GM12873 (cell line): ENCODE measurements at regions not wholly inside any gene's neighbourhood (a gene's known extent, or its start where the extent isn't known, plus 50 kb on each side); places are given as distances from the start of the nearest gene placed in this dataset.

Experiments used
- TF ChIP-seq, protein P1 (sequence below): IDR thresholded peaks from 2 replicates; pipeline ENCODE4 v1.5.1; 2012; ENCODE audit warnings: low read depth, mild to moderate bottlenecking, moderate library complexity, low read length, control low read depth; ENCODE audit not compliant: insufficient read depth; ENCODE audit errors: missing control alignments

GRCh38 chr3:69671082-69671952, 67.9 kb upstream of the MITF start:
- TF ChIP-seq, protein P1, sequence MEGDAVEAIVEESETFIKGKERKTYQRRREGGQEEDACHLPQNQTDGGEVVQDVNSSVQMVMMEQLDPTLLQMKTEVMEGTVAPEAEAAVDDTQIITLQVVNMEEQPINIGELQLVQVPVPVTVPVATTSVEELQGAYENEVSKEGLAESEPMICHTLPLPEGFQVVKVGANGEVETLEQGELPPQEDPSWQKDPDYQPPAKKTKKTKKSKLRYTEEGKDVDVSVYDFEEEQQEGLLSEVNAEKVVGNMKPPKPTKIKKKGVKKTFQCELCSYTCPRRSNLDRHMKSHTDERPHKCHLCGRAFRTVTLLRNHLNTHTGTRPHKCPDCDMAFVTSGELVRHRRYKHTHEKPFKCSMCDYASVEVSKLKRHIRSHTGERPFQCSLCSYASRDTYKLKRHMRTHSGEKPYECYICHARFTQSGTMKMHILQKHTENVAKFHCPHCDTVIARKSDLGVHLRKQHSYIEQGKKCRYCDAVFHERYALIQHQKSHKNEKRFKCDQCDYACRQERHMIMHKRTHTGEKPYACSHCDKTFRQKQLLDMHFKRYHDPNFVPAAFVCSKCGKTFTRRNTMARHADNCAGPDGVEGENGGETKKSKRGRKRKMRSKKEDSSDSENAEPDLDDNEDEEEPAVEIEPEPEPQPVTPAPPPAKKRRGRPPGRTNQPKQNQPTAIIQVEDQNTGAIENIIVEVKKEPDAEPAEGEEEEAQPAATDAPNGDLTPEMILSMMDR, result peak; percentile 57

- TF ChIP-seq, protein P1, result no peak
These were observed 70.2 kb upstream of the MITF start for GRCh38 chr3:69669070-69669469.

DNA sequence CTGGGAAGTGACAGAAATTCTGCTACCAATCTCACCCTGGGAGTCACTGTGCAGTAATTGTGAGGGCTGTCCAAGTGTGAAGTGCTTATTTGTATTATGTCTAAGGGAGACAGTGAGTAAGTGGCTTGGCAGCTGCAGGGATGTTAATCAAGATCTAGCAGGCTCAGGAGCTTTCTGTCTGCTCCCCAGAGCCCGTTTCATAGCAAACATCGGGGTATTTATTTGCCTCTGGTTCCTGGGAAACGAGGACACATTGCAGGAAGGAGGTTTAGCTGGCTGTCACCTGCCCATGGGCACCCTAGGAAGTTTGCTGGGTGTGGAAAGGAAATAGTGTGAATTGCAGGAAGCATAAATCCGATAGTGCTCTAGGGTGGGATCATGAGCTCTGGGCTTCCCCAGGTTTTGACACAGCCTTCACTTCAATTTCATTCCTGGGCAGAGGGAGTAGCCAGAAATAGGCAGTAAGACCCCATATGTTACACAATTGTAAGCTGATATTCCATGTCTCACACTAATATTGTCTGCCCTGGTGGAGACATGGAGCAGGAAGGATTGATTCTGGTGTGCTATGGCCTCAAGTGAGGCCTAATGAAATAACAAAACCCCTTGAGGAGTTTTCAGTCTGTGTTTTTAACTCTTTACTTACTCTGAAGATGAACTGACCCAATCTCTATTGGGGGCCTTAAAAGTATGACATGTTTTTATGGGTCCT, 74.1 kb upstream of the MITF start:
- TF ChIP-seq, protein P1, result no peak

- TF ChIP-seq, protein P1, result no peak
These were observed 78.6 kb upstream of the MITF start for GRCh38 chr3:69660631-69661030.

GRCh38 chr3:69659180-69659910, 79.9 kb upstream of the MITF start:
- TF ChIP-seq, protein P1, result no peak

GRCh38 chr3:69658514-69659140, 80.6 kb upstream of the MITF start:
- TF ChIP-seq, protein P1, result no peak
